Activated T-cell treated with anti-CD3 and anti-CD28 coated beads for 4 hours (primary cell): ENCODE measurements at regions not wholly inside any gene's neighbourhood (a gene's known extent, or its start where the extent isn't known, plus 50 kb on each side); places are given as distances from the start of the nearest gene placed in this dataset.

Experiments used
- DNase-seq: peaks from one replicate; pipeline ENCODE4 v3.0.0-alpha.2; 2020

DNA sequence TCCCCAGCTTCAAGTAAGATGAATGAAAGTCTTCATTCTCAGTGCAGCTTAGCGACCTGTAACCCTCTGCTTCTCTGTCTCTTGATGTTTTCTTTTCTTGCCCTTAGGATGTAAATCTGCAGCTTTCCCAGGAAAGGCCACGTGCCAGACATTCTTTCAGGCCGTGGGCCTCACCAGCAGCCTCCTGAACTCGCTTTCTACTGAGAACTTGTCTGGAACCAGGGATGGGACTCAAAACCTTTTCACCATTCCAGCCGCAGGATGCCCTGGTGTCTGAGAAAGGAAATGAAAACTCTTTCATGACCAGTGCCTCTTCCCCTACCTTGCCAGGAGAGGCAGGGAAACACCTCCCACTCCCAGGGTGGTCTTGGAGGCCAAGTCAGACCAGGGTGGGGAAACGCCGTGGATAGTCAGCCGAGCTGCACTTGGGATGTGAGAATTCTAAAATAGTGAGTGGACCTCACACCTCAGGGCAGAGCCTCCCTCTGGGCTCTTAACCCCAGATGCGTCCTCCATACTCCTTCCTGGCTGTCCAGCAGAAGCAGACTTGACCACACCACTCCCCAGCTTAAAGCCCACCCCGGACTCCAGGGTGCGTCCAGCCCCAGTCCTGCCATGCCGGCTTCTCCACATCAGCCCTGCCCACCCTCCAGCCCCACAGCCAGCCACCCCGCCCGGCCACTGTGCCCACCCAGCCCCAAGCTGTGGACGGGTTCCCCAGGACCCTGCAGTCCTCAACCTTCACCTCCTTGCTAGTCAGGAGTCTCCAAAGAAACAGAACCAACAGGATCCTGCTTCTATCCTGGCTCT lies 115.5 kb downstream of the TWIST2 start:
- no peak for DNase-seq

DNA sequence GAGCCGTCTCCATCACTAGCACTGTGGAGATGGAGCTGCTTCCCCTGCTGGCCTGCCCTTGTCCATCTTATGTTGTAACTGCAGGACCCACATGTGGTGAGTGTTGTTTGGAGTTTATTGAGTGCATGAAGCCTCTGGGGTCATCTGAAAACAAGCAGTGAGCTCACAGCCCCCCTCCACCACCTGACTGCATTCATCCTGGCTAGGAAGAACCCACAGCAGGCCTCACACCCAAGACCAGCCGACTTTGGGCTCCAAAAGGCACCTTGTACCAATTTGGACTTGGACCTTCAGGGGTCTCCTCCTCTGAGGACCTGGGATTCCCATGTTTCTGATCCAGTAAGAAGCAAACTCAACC lies 116.1 kb downstream of the TWIST2 start:
- no peak for DNase-seq

DNA sequence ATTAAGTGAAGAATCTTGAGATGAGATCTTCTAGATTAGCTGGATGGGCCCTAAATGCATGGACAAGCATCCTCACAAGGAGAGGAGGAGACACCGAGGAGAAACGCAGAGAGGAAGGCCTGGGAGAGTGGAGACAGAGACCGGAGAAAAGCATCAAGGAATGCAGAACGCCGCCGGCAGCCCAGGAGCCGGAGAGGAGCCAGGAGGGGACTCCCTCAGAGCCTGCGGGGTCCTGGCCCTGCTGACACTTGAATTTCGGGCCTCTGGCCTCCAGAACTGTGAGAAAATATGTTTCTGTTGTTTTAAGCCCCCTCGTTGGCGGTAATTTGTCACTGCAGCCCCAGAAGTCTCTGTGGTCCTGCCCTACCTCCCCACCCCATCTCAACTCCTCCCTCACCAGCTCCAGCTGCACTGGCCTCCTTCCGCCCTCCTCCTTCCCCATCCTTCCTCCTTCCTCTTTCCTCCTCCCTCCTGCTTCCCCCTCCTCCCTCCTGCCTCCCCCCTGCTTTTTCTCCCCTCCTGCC lies 116.7 kb downstream of the TWIST2 start:
- DNase-seq: no peak

DNA sequence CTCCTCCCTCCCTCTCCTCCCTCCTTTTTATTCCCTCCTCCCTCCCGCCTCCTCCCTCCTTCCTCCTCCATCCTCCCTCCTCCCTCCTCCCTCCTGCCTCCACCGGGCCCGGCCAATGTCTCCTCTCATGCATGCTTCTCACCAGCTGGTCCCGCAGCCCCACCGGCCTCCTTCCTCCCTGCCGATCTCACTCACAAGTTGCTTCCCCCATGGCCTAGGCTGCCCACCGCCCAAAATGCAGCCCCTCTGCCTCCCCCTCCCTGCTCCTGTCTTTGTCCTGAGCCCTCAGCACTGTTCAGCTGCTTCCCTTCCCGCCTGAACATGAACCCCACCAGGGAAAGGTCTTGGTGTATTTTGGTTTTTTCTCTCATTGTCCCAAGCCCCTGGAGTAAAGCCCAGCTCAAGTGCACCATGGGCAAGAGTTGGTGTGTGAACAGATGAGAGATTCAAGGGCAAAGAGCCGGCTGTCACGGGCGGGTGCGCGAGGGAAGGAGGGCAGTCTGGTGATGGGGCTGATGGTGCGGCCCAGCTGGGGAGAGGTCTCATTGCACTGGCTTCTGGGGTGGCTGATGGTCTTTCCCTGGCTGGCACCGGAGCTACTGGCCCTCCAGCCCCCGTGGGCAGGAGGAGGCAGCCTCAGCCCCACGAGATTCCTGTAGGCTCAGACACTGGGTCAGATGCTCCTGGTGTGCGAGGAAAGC lies 117.6 kb downstream of the TWIST2 start:
- DNase-seq: no peak

DNA sequence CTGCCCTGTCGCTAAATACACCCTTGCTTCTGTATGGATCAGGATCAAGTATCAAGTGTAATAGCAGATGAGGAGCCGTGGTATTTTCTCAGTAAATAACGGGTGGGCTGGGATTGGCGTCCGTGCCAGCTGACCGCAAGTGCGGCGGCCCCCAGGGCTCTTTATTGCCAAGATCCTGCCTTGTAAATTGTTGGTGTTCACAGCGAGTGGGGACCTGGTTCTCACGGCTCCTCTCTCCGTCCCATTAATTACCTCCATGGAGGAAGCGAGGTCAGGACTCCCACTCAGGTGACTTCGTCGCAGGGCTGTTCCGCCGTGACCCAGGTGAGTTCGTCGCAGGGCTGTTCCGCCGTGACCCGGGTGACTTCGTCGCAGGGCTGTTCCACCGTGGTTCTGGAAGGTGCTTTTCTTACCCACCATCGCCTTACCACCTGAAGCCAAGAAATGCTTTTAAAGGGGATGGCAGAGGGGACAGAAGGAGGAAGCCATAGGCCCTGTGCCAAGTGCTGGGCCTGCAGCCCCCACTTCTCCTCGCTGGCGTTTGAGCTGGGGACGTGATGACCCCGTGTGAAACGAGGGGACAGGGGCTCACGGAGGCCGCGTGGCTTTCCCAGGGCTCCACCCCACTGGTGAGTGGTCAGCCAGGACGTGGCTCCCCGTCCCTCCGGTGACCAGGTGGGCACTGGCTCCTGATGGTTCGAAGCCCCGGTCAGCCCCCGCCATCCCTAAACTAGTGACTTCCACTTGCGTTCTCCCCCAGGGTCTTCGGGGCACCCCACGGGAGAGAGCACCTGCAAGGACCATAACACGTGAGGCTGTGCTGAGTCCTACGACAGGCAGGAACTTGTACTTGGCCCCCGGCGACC lies 118.4 kb downstream of the TWIST2 start:
- no peak for DNase-seq

DNA sequence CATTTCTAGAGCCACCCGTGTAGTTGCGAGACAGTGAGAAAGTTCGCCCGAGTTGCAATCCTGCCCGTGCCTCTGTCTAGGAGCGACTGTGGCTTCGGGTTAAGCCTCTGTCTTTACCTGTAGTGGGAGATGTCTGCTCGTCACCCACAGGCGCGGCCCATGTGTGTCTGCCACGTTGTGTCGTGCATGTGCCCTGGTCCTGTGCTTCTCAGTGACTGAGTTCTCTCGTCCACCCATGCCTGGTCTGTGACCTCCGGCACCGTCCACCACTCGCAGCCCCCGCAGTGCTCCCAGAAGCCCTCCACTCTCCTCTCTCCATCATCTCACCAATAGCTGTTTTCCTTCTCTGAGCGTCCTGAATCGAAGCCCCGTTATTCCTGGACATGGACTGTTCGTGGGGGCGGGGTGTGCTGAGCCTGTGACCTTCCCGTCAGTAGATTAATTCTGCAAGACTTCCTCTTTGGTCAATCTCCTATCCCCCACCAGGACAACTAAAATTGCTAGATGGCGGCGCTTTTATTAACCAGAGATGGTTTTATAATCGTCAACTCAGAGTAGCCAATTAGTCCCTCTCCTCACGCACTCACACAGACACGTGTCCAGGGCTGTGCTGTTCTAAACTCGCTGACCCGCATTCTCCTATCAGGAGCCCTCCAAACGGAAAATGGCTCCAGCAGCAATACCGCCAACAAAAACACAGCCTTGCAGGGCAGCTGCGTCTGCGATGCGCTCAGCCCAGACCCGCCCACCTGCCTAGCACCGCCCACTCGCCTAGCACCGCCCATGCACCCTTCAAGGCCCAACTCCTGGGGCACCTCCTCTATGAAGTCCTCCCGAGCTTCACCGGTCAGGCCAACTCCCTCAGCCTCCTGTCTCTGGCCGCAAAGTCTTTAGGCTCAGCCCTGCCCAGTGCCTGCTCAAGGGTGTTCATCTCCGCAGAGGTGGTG lies 119.4 kb downstream of the TWIST2 start:
- no peak for DNase-seq

DNA sequence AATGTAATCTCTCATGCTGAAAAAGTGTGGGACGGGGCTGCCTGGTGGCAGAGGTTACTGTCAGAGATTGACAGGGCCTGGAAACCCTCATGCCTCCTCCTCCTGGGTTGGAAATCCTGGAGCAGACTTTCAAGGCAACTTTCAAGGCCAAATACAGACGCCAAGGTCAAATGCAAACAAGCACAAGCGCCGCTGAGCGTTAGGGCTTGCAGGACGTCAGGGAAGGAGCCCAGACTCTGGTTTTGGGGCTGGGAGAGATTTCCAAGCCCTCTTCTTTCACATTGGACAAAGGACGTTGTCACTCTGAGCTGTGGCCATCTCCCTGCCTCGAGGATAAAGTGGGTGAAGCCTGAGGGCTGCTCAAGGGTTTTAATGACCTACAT lies 120.1 kb downstream of the TWIST2 start:
- no peak for DNase-seq

DNA sequence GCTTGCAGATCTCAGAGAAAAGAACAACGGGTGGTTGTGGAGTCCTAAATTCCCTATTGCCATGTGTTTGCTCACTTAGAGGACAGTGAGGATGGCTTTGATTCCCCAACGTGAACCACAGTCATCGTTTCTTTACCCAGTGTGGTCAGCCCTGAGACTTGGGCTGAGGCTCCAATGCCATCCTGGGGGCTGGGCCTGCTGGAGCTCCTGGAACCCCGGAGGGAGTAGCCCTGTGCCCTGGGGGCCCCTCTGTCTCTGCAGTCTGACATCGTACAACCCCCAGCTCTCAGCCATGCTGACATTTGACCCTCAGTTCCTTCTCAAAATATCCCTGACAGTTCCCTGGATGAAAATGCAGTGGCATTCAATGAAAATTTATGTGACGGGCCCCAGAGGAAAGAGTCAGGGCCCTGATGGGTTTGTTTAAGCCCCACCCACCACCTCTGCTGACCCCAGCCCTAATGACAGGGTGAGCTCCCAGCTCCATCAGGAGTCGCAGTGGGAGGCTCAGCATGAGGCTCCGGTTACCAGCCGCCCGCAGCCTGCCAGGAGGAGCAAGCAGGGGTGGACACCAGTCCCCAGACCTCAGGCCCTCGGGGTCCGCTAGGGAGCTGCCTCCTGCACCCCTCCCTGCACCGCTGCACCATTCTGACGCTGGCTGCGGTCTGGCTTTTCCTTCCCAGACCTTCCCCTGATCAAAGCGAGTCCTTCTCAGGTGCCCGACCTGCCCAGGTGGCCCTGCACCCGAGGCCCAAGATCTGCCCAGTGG lies 120.9 kb downstream of the TWIST2 start:
- no peak for DNase-seq

DNA sequence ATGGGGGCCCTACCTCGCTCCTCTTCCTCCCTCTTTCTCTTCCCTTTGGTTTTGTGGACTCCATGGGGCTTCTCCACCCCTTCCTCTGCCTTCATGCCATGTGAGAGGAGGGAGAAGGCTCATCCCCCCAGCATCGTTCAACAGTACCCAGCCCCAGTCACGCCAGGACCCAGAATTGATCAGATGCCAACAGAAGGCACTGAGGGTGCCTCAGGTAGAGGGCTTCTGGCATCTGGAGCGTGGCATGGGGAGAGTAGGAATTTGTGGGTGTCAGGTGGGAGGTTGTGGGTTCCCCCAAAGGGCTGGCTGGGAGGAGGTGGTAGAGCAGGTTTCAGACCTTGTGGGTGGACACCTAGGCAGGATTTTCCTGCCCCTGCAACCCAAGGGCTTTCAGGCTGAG lies 122.0 kb downstream of the TWIST2 start:
- no peak for DNase-seq

DNA sequence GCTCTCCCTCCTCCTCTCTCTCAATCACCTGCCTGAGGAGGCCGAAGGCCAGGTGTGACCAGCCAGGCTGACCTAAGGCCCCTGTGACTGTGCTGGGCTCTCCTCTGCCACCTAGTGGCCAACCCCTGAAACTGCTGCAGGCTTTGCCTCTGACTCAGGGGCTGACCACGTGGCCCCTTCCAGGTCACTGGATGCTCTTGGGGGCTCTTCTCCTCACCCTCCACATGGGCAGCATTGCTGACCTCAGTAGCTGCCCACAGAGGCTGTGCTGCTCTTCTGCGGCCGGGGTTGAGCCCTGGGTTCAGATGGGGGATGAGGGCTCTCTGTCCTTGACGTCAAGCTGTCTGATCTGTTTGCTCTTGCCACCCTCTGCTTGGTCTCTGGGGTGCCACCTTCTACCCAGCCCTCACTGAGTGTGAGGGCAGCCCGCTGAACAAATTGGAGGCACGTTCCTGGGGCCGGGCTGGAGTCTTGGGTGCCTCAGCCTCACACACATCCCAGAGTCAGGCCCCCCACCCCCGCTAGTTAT lies 122.7 kb downstream of the TWIST2 start:
- peak; percentile 25 for DNase-seq

DNA sequence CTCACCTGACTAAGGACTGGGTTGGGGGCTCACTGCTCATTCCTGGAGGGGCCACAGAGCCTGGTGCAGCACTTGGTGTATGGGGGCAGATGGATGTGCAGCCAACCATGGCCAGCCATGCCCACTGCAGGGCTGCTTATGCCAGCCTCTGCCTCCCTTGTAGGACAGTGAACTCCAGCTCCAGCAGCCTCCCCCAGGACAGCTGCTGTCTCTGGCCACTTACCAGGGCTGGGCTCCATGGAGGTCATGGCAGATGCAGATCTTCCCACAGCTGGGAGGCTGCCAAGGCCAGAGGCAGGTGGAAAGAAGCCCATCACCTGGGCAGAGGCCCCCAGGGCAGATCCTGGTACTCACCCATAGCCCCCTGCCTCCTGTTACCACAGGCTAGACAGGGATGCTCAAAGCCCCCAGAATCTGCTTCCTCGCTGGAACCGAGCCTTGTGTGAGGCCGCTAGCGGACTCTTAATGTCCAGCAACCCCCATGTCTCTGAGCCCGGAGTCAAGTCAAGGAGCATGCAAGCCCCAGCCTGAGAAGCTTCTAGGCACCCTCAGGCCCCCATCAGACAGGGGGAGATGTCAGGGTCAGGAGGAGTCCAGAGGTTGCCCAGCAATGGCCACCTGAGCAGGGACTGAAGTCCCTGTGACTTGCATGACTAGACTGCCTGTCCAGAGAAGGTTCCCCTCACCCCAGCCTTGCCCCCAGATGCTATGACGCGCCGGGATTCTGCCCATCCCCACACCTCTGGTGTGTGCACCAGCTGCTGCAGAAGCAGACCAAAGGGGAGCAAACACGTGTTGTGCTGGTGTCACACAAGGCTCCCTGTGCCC lies 123.6 kb downstream of the TWIST2 start:
- no peak for DNase-seq

DNA sequence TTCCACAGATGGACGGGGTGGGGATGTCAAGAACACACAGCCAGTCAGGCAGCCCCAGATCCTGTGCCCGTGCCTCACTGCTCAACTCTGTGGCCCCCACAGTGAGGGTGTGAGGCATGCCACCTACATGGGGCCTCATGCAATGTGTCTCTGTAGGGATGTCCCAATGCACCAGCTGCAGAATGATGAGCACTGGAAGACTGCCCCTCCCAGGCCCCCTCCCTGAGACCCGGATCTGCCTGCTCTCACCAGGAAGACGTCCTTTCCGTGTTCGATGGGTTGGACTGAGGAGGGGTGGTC lies 124.2 kb downstream of the TWIST2 start:
- DNase-seq: no peak

DNA sequence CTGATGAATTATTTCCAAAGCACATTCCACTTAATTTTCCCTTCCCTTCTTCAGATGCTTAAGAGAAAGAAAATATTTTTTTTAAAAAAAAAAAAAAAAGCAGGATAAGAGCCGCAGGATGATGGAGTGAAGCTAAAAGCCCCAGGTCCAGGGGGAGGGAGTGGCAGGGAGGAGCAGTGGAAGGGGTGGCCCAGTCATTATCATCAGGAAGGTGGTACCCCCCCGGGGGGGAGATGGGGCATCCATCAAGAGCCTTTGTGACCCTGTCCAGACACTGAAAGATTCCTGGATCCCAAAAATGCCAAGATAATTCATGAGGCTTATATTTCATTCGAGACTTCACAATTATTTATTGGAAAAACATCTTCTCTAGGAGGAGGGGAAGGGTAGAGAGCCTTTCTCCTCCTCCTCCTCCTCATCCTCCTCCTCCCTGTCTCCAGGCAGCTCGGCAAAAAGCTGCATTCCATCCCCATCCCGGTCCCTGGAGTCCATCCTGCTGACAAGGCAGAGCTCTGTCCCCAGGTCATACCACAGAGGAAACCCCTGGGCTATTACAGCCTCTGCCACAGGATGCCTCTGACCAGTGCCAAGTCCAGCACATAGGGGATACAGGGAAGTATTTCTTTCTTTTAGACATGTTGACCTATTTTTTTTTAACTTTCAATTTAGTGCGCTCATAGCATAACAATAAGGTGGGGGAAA lies 125.3 kb downstream of the TWIST2 start:
- DNase-seq: no peak

DNA sequence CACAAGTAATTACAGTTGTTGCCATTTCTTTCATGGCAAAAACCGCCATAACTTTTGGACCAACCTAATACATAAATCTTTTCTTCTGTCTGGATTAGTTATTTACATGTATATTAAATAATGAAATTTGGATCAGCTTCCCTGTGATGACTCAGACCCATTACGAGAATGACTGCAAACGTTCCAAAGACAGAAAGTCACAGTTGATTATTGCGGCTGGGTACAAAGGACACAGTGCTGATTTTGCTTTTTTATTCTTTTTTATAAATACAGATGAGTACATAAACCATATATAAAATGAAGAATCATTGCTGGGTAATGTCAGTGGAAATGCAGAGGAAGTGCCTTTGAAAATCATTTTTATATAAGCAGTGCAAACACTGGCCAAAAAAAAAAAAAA lies 126.2 kb downstream of the TWIST2 start:
- no peak for DNase-seq

DNA sequence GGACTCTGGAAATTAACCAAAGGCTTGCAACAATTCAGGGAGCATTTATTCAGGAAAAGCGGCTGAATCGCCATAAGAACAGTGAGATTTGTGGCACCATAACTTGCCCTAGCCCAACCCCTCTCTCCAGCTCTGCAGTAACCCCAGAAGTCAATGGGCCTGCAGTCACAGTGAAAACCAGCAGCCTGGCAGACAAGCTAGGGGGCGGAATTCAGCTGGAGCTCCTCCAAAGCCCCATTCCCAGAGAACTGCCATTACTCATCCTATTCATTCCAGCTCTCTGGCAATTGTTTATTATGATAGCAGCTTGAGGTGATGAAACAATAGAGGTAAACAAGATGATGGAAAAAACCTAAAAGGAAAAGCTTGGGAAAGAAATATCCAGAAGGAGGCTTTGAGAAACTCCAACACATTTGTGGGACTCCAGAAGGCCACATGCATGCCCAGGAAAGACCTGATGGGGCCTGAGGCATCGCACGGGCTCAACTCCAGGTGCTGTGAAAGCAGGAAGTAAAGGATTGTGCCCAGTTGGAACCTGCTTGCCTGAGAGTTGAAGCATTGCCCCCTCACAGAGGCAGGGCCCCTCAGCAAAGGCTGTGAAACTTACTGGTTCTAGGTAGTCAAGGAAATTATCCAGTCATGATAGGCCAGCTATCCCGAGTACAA lies 126.7 kb downstream of the TWIST2 start:
- DNase-seq: no peak

DNA sequence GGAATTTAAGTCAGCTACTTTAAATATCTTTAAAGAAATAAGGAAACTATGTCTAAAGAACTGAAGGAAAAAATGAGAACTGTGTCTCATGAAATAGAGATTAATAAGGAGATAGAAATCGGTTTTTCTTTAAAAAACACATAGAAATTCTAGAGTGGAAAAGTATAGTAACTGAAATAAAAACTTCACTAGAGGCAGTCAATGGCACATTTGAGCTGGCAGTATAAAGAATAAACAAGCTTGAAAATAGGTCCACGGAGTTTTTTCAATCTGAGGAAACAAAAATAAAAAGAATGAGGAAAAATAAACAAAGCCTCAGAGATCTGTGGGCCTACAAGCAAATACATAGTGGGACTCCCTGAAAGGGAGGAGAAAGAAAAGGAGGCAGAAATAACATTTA lies 127.5 kb downstream of the TWIST2 start:
- no peak for DNase-seq

DNA sequence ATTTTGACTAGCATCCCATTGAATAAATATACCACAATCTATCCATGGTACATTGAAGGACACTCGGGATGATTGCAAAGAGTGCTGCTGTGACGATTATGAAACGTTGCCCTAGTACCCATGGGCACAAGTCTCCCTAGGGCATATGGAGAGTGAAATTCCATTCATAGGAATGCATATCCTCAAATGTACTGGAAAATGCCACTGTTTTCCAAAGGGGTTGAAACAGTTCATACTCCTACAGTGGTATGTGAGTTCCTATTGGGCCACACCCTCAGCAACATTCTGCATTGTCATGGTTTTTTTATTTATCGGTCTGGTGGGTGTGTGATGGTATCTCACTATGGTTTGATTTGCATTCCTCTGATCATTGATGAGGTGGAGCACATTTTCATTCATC lies 130.6 kb downstream of the TWIST2 start:
- DNase-seq: no peak

DNA sequence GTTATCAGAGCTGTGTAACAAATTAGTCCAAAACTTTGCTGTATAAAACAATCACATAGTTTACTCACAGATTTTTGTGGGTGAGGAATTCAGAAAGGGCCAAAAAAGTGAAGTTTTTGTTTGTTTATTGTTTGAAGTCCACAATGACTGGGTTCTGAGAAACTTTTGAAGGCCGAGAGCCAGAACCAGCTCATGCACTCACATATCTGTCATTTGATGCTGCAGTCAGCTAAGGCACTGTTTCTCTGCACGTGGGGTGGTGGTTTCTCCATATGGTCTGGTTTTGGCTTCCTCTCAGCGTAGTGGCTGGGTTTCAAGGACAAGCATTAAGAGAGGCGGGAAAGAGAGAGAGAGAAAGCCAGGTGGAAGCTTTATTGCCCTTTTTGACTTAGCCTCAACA lies 131.8 kb downstream of the TWIST2 start:
- no peak for DNase-seq

DNA sequence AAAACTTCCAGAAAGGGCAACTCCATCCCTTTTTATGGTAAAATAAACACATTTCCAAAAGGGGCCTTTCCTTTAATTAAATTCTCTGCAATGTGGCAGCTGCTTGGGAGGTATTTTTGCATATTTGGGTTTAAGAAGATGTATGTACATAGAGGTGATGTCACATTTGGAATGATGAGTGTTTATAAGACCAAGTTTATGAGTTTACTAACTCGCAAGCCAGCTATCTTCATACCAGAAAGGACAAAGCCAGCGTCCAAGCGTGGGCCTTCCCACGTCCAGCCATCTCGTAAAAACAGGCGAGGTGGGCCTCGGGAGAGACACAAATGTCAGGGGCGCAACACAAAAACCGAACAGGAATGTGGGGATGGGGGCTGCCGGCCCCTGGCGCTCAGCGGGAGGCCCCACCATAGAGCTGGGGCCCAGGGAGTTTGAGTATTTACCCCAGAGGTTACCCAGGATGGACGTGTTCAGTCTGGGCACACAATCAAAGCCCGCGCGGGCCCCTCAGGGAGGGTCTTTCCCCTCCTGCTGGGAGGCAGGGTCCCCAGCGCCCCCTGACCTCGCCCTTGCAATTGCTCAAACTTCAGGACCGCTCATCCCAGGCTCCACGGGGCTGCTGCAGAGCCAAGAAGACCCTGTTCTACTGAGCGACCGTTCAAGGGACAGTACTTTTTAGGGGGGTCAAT lies 137.3 kb downstream of the TWIST2 start:
- DNase-seq: no peak
